GM23248 (cell line): ENCODE measurements at regions not wholly inside any gene's neighbourhood (a gene's known extent, or its start where the extent isn't known, plus 50 kb on each side); places are given as distances from the start of the nearest gene placed in this dataset.

Experiments
- EZH2 ChIP-seq: fragments of 200-600 bp; sonication (generic); IDR thresholded peaks from 2 replicates; pipeline ENCODE4 v1.6.1; 2018; ENCODE audit warnings: antibody characterized with exemption, mild to moderate bottlenecking; ENCODE audit not compliant: insufficient read depth, poor library complexity, severe bottlenecking
- EZH2phosphoT487 ChIP-seq: fragments of 200-600 bp; sonication (generic); IDR thresholded peaks from 2 replicates; pipeline ENCODE4 v1.6.1; 2018; ENCODE audit warnings: antibody characterized with exemption, moderate library complexity, mild to moderate bottlenecking, low read depth; ENCODE audit not compliant: insufficient read depth

GRCh38 chr2:182481676-182482075 is 54.8 kb upstream of the PDE1A start:
- no peak for TF ChIP-seq EZH2
- TF ChIP-seq EZH2phosphoT487 = no peak
